ENCODE measurements at regions not wholly inside any gene's neighbourhood (a gene's known extent, or its start where the extent isn't known, plus 50 kb on each side); places are given as distances from the start of the nearest gene placed in this dataset.
A peak's percentile ranks its signal among the peaks of the same experiment; 100 is the strongest.

DNA sequence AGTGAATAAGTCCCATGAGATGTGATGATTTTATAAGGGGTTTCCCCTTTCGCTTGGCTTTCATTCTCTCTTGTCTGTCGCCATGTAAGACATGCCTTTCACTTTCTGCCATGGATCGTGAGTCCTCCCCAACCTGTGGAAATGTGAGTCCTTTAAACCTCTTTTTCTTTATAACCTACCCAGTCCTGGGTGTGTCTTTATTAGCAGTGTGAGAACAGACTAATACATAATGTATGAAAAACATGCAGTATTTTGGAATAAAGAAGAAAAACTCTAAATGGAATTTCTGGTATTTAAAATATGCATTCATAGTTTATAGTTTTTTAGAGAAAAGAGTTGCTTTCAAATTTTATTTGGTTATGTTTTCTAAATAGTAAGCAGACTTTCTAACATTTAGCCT lies 360.7 kb downstream of the PCDH7 start:
- peaks cover 0 to 7% (median 4%) of the 10 kb centered on the region in 8 donors for H3K9me3 Mint-ChIP-seq
- ChIA-PET CTCF (ENCODE audit: partially characterized antibody) (no interaction called here), POLR2A (ENCODE audit: partially characterized antibody) (no interaction called here)
- H3K4me1 ChIP-seq (ENCODE audit: insufficient read depth, low read length) = no peaks in the 10 kb centered on the region
- no peak for DNase-seq
- H3K27ac ChIP-seq (ENCODE audit: low read depth, low read length) = no peak overlapping the region
- H3K9me3 ChIP-seq (ENCODE audit: control insufficient read depth in 1 of 2, low read length in 2 of 2) = no peaks in the 10 kb centered on the region
- no peak overlapping the region for H3K27ac Mint-ChIP-seq
- no peaks in the 10 kb centered on the region for H3K36me3 Mint-ChIP-seq
- no peaks in the 10 kb centered on the region for H3K4me1 Mint-ChIP-seq
- no peaks in the 10 kb centered on the region for H3K27me3 ChIP-seq (ENCODE audit: insufficient read depth, low read length)
- no peak overlapping the region for H3K4me3 Mint-ChIP-seq
- H3K36me3 ChIP-seq (ENCODE audit: insufficient read depth, low read length) = no peaks in the 10 kb centered on the region
- no peaks in the 10 kb centered on the region for H3K27me3 Mint-ChIP-seq
- H3K4me3 ChIP-seq (ENCODE audit: low read length in 2 of 2) = no peak overlapping the region
- intact Hi-C loops (cut with micrococcal nuclease) = no loop called here

DNA sequence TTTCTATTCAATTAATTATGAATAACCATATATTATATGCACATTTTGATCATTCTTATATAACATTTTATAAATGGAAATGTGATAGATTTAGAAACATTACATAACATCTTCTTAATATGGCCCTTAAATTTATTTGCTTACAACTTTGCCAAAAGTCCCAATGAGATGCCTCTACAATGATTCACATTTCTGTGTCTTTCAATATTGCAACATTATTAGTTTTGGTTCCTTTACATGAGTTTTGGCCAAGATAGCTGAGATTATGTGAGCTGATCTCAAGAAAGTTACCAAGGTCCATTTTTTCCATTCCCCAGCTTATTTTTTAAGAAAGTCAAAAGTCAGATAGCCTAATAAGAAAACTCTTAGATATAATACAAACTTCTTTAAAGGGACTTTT lies 361.2 kb downstream of the PCDH7 start:
- H3K36me3 ChIP-seq (ENCODE audit: insufficient read depth, low read length) = no peaks in the 10 kb centered on the region
- CTCF ChIA-PET (ENCODE audit: partially characterized antibody) = no interaction called here
- no peaks in the 10 kb centered on the region for H3K9me3 ChIP-seq (ENCODE audit: control insufficient read depth in 1 of 2, low read length in 2 of 2)
- H3K27ac Mint-ChIP-seq = no peak overlapping the region
- no peak for DNase-seq
- no peaks in the 10 kb centered on the region for H3K4me1 Mint-ChIP-seq
- no peaks in the 10 kb centered on the region for H3K36me3 Mint-ChIP-seq
- peaks cover 0 to 7% (median 4%) of the 10 kb centered on the region in 8 donors for H3K9me3 Mint-ChIP-seq
- no peaks in the 10 kb centered on the region for H3K27me3 Mint-ChIP-seq
- no peaks in the 10 kb centered on the region for H3K27me3 ChIP-seq (ENCODE audit: insufficient read depth, low read length)
- POLR2A ChIA-PET (ENCODE audit: partially characterized antibody) = no interaction called here
- intact Hi-C loops (cut with micrococcal nuclease) = no loop called here
- H3K4me1 ChIP-seq (ENCODE audit: insufficient read depth, low read length) = no peaks in the 10 kb centered on the region
- H3K4me3 ChIP-seq (ENCODE audit: low read length in 2 of 2) = no peak overlapping the region
- H3K4me3 Mint-ChIP-seq = no peak overlapping the region
- no peak overlapping the region for H3K27ac ChIP-seq (ENCODE audit: low read depth, low read length)

DNA sequence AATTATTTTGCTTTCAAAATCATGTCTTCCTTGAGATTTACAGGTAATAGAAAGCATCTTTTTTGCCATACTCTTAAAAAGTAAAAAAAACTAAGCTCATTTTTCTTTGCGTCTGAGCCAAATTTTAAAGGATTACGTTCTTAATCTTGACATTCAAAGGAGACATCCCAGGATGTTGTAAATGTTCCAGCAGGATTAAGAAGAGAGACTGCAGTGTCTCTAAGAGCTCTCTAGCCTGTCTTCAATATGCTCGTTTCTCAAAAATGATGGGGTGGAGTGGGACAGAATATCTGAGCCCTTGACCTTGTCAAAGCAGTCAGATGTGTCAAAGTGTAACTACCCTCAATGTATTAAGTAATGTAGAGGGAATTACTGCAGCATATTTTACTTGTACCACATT lies 363.3 kb downstream of the PCDH7 start:
- intact Hi-C loops (cut with micrococcal nuclease) = no loop called here
- Mint-ChIP-seq H3K36me3 (no peaks in the 10 kb centered on the region), H3K27ac (no peak overlapping the region), H3K9me3 (peaks cover 0 to 5% (median 1%) of the 10 kb centered on the region in 8 donors), H3K27me3 (no peaks in the 10 kb centered on the region), H3K4me1 (no peaks in the 10 kb centered on the region), H3K4me3 (no peak overlapping the region)
- H3K9me3 ChIP-seq (ENCODE audit: control insufficient read depth in 1 of 2, low read length in 2 of 2) = no peaks in the 10 kb centered on the region
- POLR2A ChIA-PET (ENCODE audit: partially characterized antibody) = no interaction called here
- no peak overlapping the region for H3K4me3 ChIP-seq (ENCODE audit: low read length in 2 of 2)
- CTCF ChIA-PET (ENCODE audit: partially characterized antibody) = no interaction called here
- H3K27ac ChIP-seq (ENCODE audit: low read depth, low read length) = no peak overlapping the region
- DNase-seq = no peak
- no peaks in the 10 kb centered on the region for H3K36me3 ChIP-seq (ENCODE audit: insufficient read depth, low read length)
- no peaks in the 10 kb centered on the region for H3K27me3 ChIP-seq (ENCODE audit: insufficient read depth, low read length)
- H3K4me1 ChIP-seq (ENCODE audit: insufficient read depth, low read length) = no peaks in the 10 kb centered on the region

DNA sequence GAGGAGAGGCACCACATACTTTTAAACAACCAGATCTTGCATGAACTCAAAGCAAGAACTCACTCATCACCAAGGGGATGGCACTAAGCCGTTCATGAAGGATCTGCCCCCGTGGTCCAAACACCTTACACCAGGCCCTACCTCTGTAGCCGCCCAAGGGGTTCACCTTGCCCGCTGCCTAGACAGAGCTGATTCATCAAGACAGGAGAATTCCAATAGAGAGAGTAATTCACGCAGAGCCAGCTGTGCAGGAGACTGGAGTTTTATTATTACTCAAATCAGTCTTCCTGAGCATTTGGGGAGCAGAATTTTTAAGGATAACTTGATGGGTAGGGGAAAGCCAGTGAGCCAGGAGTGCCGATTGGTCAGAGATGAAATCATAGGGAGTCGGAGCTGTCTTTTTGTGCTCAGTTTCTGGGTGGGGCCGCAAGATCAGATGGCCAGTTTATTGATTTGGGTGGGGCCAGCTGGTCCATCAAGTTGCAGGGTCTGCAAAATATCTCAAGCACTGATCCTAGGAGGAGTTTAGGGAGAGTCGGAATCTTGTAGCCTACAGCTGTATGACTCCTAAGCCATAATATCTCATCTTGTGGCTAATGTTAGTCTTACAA lies 364.7 kb downstream of the PCDH7 start:
- no peak overlapping the region for H3K4me3 ChIP-seq (ENCODE audit: low read length in 2 of 2)
- Mint-ChIP-seq H3K9me3 (peaks cover 0 to 5% (median 0%) of the 10 kb centered on the region in 8 donors), H3K36me3 (no peaks in the 10 kb centered on the region), H3K27ac (no peak overlapping the region), H3K4me1 (no peaks in the 10 kb centered on the region), H3K4me3 (no peak overlapping the region), H3K27me3 (no peaks in the 10 kb centered on the region)
- POLR2A ChIA-PET (ENCODE audit: partially characterized antibody) = no interaction called here
- CTCF ChIA-PET (ENCODE audit: partially characterized antibody) = no interaction called here
- no peak overlapping the region for H3K27ac ChIP-seq (ENCODE audit: low read depth, low read length)
- H3K36me3 ChIP-seq (ENCODE audit: insufficient read depth, low read length) = no peaks in the 10 kb centered on the region
- no peaks in the 10 kb centered on the region for H3K27me3 ChIP-seq (ENCODE audit: insufficient read depth, low read length)
- no peak for DNase-seq
- no peaks in the 10 kb centered on the region for H3K4me1 ChIP-seq (ENCODE audit: insufficient read depth, low read length)
- intact Hi-C loops (cut with micrococcal nuclease) = no loop called here
- H3K9me3 ChIP-seq (ENCODE audit: control insufficient read depth in 1 of 2, low read length in 2 of 2) = no peaks in the 10 kb centered on the region

DNA sequence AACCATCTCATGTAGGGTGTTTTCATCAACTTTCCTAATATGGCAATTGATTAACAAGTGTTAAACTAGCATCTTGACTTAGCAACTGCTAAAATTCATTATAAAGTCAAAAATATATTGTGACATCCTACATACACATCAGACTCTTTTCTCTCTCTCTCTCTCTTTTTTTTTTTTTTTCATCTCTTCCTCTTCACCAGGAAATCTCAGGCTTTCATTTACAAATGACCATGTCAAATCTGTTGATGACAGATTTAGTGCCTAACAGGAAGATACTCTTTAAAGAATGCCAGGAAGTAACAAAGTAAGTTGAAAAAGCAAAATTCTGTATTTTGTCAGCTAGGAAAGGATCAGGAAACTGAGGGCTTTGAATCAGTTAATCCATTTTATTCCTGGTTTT lies 365.5 kb downstream of the PCDH7 start:
- Histone ChIP-seq H3K4me1 (ENCODE audit: insufficient read depth, low read length) (no peaks in the 10 kb centered on the region), H3K27ac (ENCODE audit: low read depth, low read length) (no peak overlapping the region), H3K27me3 (ENCODE audit: insufficient read depth, low read length) (no peaks in the 10 kb centered on the region), H3K4me3 (ENCODE audit: low read length in 2 of 2) (no peak overlapping the region), H3K36me3 (ENCODE audit: insufficient read depth, low read length) (no peaks in the 10 kb centered on the region), H3K9me3 (ENCODE audit: control insufficient read depth in 1 of 2, low read length in 2 of 2) (no peaks in the 10 kb centered on the region)
- Mint-ChIP-seq H3K4me1 (no peaks in the 10 kb centered on the region), H3K4me3 (no peak overlapping the region), H3K27me3 (no peaks in the 10 kb centered on the region), H3K36me3 (no peaks in the 10 kb centered on the region), H3K9me3 (peaks cover 0 to 5% (median 0%) of the 10 kb centered on the region in 8 donors), H3K27ac (no peak overlapping the region)
- intact Hi-C loops (cut with micrococcal nuclease) = no loop called here
- CTCF ChIA-PET (ENCODE audit: partially characterized antibody) = interaction anchor here (0.7 kb wide), 1 partner anchor 10 kb away, joined by 4 read pairs; no protein-coding TSS in a partner anchor
- DNase-seq = no peak
- POLR2A ChIA-PET (ENCODE audit: partially characterized antibody) = no interaction called here

DNA sequence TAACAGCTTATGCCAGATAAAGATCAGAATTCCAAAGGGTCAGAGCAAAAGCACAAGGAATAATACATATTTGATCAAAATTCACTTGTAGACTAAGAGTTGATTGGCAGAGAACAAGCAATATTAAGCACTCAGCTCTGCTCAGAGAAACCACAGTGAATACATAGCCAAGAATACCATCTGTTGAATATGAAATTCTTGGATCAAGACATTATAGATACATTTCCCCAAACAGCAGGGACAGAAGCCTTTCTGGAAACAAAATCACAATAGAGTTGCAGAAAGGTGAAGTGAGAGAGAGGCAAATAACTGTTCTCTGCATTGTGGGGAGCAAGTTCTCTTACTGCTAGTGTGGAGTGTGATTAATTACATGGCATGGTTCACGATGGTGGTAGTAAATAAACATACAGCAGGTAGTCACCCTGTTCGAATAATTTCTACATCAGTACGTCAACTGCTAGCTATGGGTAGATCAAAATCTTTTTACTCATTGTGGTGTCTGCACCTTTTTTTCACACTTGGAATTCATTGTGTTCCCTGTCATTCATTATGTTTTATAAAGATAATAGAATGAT lies 366.7 kb downstream of the PCDH7 start:
- Mint-ChIP-seq H3K4me3 (no peak overlapping the region), H3K27me3 (no peaks in the 10 kb centered on the region), H3K4me1 (no peaks in the 10 kb centered on the region), H3K36me3 (no peaks in the 10 kb centered on the region), H3K9me3 (peaks cover 0 to 4% (median 0%) of the 10 kb centered on the region in 8 donors), H3K27ac (no peak overlapping the region)
- Histone ChIP-seq H3K27me3 (ENCODE audit: insufficient read depth, low read length) (no peaks in the 10 kb centered on the region), H3K27ac (ENCODE audit: low read depth, low read length) (no peak overlapping the region), H3K4me1 (ENCODE audit: insufficient read depth, low read length) (no peaks in the 10 kb centered on the region), H3K4me3 (ENCODE audit: low read length in 2 of 2) (no peak overlapping the region), H3K36me3 (ENCODE audit: insufficient read depth, low read length) (no peaks in the 10 kb centered on the region), H3K9me3 (ENCODE audit: control insufficient read depth in 1 of 2, low read length in 2 of 2) (no peaks in the 10 kb centered on the region)
- ChIA-PET CTCF (ENCODE audit: partially characterized antibody) (no interaction called here), POLR2A (ENCODE audit: partially characterized antibody) (no interaction called here)
- intact Hi-C loops (cut with micrococcal nuclease) = no loop called here
- peak in 1 of 5 donors; percentile 8 for DNase-seq

DNA sequence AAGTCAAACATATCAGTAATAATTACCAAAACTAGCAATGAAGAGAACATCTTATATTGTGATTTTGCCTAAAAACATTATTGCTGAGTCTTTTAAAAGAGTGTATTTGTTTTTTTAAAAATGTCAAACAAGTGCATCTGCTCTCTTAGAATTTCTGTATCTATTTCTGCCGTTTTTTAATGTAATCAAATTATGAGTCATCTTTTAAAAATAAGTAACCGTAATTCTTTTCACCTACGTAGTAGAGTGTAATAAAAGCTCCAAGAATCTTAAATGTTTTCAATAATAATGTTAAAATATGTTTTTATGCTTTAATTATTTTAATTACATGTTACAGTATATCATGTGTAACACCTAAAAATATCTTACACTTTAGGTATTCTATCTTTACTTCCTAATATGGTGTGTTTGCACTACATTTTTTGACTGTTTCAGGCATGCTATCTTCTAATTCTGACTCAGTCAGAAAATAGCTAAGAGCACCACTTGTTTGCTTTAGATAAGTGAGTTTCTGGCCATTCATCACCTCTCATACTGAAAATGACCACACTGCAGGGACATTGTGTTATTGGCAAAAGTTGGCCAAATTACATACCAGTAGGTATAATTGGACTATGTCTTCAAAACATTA lies 368.5 kb downstream of the PCDH7 start:
- POLR2A ChIA-PET (ENCODE audit: partially characterized antibody) = no interaction called here
- intact Hi-C loops (cut with micrococcal nuclease) = no loop called here
- Histone ChIP-seq H3K36me3 (ENCODE audit: insufficient read depth, low read length) (no peaks in the 10 kb centered on the region), H3K4me1 (ENCODE audit: insufficient read depth, low read length) (no peaks in the 10 kb centered on the region), H3K4me3 (ENCODE audit: low read length in 2 of 2) (no peak overlapping the region), H3K27ac (ENCODE audit: low read depth, low read length) (no peak overlapping the region), H3K27me3 (ENCODE audit: insufficient read depth, low read length) (no peaks in the 10 kb centered on the region), H3K9me3 (ENCODE audit: control insufficient read depth in 1 of 2, low read length in 2 of 2) (no peaks in the 10 kb centered on the region)
- no peak overlapping the region for H3K4me3 Mint-ChIP-seq
- no peak for DNase-seq
- H3K27me3 Mint-ChIP-seq = no peaks in the 10 kb centered on the region
- CTCF ChIA-PET (ENCODE audit: partially characterized antibody) = no interaction called here
- H3K4me1 Mint-ChIP-seq = no peaks in the 10 kb centered on the region
- H3K9me3 Mint-ChIP-seq = peaks cover 0 to 5% (median 0%) of the 10 kb centered on the region in 8 donors
- H3K27ac Mint-ChIP-seq = no peak overlapping the region
- no peaks in the 10 kb centered on the region for H3K36me3 Mint-ChIP-seq
